SK-N-SH (cell line): ENCODE measurements at regions not wholly inside any gene's neighbourhood (a gene's known extent, or its start where the extent isn't known, plus 50 kb on each side); places are given as distances from the start of the nearest gene placed in this dataset.

Experiments
- EP300 ChIP-seq, 2 experiments: IDR thresholded peaks; 2 replicates each; pipeline versions ENCODE4 v1.4.0 to v1.6.1; 2012; ENCODE audit warnings: borderline replicate concordance in 1 of 2, low read depth in 1 of 2, low read length in 1 of 2
- FOXM1 ChIP-seq: IDR thresholded peaks from 2 replicates; pipeline ENCODE4 v1.4.0; 2012; ENCODE audit warnings: low read depth, mild to moderate bottlenecking
- MXI1 ChIP-seq: IDR thresholded peaks from 2 replicates; pipeline ENCODE4 v1.6.1; 2012; ENCODE audit warnings: mild to moderate bottlenecking, low read depth, low read length, improper control_type of control experiment
- TF ChIP-seq, protein P1 (sequence below): fragments of 200-600 bp; sonication (generic); IDR thresholded peaks from 2 replicates; pipeline ENCODE4 v1.6.1; 2017; ENCODE audit warnings: antibody characterized with exemption, mild to moderate bottlenecking, moderate library complexity

DNA sequence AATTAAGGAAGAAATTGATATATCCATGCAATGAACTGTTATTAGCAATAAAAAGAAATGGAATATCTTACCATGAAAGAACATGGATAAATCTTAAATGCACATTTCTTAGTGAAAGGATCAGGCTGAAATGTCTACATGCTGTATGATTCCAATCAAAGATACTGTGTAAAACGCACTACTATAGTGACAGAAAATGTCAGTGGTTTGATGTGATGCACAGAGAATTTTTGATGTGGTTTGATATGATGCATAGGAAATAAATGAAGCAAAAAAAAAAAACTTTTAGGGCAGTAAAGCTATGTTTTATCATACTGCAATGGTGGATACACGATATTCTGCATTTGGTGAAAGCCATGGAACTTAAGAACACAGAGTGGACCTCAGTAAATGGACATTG, 547.6 kb downstream of the GABRG1 start:
- TF ChIP-seq MXI1 = no peak
- no peak for TF ChIP-seq EP300 (IDR thresholded peaks at IDR 0.05; ENCODE audit: borderline replicate concordance in 1 of 2, low read depth in 1 of 2, low read length in 1 of 2)
- TF ChIP-seq, protein P1, sequence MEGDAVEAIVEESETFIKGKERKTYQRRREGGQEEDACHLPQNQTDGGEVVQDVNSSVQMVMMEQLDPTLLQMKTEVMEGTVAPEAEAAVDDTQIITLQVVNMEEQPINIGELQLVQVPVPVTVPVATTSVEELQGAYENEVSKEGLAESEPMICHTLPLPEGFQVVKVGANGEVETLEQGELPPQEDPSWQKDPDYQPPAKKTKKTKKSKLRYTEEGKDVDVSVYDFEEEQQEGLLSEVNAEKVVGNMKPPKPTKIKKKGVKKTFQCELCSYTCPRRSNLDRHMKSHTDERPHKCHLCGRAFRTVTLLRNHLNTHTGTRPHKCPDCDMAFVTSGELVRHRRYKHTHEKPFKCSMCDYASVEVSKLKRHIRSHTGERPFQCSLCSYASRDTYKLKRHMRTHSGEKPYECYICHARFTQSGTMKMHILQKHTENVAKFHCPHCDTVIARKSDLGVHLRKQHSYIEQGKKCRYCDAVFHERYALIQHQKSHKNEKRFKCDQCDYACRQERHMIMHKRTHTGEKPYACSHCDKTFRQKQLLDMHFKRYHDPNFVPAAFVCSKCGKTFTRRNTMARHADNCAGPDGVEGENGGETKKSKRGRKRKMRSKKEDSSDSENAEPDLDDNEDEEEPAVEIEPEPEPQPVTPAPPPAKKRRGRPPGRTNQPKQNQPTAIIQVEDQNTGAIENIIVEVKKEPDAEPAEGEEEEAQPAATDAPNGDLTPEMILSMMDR = no peak
- no peak for TF ChIP-seq FOXM1
